ENCODE measurements at regions not wholly inside any gene's neighbourhood (a gene's known extent, or its start where the extent isn't known, plus 50 kb on each side); places are given as distances from the start of the nearest gene placed in this dataset.

DNA sequence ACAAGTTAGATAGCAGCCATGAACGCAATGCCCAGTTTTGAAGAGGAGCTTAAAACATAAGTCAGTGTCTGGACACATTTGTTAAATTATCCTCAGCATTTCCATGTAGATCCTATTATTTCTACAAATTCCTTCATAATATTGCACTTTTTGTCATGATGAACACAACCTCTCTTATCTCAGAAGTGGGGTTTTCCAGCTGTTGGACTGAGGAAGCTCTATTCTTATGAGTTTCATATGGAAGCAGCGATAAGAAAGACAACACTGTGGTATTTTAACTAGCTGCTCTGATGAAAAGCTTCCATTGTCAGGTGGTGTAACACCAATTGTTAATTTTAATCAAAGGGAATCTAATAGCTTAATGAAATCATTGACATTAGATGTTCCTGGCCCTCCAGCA, 308.7 kb downstream of the GBA3 start:
- DNase-seq = no peak

GRCh38 chr4:22999419-22999818, 306.7 kb downstream of the GBA3 start:
- DNase-seq = no peak

DNA sequence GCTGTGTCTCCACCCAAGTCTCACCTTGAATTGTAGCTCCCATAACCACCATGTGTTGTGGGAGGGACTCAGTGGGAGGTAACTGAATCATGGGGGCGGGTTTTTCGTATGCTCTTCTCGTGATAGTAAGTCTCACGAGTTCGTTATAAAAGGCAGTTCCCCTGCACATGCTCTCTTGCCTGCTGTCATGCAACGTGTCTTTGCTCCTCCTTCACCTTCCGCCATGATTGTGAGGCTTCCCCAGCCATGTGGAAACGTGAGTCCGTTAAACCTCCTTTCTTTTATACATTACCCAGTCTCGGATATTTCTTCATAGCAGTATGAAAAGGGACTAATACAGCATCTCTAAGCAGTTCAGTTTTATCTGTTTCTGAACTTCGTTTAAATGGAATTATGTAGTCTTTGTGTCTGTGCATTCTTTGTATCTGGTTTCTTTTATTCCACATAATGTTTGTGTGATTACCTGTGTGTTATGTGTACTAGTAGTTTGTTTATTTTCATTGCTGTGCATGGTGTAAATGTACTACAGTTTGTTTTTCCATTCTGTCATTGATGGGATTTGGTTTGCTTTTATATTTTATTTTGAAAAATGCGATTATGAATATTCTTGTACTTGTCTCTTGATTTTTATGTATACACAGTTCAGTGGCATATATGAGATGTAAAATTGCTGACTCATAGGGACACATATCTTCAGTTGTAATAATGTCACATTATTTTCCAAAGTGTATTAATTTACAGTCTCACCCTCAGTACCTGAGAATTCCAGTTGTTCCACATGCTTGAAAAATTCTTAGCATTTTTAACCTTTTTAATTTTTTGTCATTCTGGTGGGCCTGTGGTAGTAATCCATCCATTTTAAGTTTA, 304.9 kb downstream of the GBA3 start:
- no peak for DNase-seq

DNA sequence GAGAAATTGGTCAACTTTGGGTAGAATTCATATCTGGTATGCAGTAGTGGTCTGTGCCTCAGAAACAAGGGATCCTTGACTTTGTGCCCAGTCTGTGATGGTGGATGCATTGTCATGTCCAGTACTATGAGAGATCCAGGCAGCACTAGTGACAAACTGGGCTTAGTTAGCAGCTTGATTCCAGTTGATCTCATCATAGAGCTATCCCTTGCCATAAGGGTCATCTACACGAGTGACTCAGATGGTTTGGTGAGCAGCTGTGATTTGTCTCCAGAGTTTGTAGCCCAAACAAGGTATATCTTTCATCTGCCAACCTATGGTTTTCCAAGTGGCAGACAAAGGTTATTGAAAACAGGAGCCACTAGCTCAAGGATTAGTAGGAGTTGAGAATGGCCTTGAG, 298.8 kb downstream of the GBA3 start:
- DNase-seq = no peak

GRCh38 chr4:22988526-22988925, 295.8 kb downstream of the GBA3 start:
- DNase-seq = no peak

DNA sequence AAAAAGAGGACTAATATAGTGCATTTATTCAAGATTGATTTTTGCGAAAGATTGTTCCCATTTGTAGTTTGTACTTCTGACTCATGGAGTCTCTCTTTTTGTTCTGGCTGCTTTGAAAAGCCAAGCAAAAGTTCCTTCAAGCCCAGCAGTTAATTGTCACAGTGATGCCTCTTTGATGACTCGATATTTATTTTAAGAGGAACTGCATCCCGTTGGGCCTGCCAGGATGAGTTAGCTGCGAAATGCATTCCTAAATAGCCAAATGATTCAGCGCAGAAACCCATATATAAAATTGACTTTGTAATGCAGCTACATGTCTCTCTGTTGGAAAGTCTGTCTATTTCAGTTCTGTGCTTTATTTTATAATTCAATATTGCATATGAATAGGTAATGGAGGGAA, 295.1 kb downstream of the GBA3 start:
- DNase-seq = no peak

DNA sequence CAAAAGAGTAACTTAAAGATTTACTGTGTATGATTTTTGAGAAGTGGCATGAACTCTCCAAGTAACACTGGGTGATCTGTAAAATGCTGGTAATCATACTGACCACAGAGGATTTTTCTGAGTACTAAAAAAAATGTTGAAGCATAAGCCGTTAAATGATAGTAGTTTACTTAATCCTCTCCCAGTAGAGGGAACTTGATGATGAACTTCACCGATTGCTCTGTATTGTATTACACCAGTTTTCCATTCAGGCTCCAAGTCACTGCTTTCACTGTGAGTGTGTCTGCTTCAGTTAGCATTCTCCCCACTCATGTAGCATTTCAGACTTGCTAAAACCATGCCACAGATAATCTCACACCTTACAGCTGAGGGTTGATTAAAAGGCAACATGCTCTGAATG, 294.1 kb downstream of the GBA3 start:
- no peak for DNase-seq

- DNase-seq = no peak
These were observed 293.5 kb downstream of the GBA3 start for GRCh38 chr4:22986262-22986661.

DNA sequence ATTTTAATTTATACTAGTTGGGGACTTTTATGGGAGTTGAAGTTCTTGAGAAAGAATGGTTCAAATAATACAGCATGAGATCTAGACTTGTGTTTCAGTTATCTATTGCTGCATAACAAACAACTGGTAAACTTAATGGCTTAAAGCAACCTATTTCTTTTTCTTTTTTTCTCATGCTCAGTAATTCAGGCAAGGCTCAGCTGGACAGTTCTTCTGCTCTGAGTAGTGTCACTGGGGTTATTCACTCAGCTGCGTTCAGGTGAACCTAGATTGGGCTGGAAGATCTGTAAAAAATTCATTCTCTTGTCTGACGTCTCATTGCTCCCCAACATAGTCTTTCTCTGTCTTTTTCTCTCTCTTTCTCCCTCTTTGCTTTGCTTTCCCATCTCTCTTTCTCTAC, 291.7 kb downstream of the GBA3 start:
- DNase-seq = no peak

GRCh38 chr4:22978656-22979055, 285.9 kb downstream of the GBA3 start:
- no peak for DNase-seq

DNA sequence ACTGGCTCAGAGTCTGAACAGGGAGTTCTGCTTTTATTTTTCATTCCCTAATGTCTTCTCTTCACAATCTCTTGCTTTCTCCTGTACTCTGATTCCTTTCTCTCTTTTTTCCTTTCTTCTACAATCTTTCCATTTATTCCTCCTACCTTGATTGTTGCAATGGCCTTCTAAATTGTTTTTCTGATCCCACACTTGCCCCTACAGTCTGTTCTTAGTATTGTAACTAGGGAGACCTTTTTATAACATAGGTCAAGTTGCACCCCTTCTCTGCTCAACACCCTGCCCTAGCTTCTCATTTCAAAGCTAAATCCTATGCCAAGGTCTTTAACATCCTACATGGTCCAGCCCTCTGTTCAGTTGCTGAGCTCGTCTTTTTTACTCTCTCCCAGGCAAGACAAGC, 277.9 kb downstream of the GBA3 start:
- DNase-seq = no peak

GRCh38 chr4:22969287-22969896, 276.7 kb downstream of the GBA3 start:
- no peak for DNase-seq

DNA sequence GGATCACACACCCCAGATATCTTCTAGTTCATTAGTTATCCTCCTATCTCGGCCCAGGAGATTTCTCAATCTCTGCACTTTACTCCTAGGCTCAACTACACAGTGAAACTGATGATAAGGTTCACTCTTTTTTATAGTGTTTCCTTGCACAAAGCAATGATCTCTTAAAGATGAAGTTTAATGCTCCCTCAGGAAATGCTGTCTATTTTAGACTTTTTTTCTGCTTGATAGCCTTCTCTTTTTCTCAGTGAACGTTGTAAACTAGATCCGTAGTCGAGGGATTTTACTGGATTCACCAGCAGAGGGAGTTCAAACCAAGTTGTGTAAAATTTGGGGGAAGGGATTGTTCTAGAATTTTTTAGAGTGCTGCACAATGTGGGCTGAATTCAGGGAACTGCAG, 269.6 kb downstream of the GBA3 start:
- DNase-seq = no peak

DNA sequence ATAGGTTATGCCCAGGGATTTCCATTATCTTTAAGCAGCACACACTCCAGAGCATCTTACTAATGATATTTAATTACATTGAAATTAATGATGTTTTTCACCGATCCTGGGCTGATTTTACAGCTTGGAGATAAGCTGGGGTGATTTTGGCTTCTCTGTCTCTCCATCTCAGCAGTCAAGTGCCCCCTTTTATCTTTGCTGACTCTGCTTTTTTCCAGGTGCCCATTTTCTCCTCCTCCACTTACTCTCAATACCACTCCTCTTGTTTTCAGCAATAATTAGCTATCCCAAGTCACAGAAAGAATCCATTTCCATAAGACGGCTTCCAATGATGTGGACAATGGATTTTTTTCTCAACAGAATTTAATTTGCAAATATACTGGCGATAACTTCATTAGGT, 266.7 kb downstream of the GBA3 start:
- DNase-seq = no peak

DNA sequence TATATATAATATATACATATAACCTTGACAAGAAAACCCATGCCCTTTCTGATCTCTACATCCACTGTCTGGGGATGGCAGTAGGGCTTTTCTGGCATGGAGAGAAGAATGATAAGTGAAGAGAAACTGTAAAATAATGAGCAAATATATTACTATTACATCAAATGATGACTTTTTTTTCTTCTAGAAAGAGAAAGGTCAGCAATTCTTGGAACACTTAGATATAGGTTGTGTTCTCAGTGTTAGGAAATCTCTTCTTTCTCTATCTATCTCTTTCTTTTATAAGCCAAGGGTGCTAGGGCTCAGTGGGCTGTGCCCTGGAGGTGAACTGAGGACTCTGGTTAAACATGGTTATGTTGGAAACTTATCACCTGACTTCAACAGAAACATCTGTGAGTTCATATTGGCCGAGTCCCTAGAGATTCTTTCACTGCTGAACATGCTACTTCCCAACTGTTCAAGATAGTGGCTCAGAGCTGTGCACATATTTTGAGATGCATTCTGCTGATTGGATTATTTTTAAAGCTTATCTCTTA, 265.1 kb downstream of the GBA3 start:
- DNase-seq = no peak

DNA sequence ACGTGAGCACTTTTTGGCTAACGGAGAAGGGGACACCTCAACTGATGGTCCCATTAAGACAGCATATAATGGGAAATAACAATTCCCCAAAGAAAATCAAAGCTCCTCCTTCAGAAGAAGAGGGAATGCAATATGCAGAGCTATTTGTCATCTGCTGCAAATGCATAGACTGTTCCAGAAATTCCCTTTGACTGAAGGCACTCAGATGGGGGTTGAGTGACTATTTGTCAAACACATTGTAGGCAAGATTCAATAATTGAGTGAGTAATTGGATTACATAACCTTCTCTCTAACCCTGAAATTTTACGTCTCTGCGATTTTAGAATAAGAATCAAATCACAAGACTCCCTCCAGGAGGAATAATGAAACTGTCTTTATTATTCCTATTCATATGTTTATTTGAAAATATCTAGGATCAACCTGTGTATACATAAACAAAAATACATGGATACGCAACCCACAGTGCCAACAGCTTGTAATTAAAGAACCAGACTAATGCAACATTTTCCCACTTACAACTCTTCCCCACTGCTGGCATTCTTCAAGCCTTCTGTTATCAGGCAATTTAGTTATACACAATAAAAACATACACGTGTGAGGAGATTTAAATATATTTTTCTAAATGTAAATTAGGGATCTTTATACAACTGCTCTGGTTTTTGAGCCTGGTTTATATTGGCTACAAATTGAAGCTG, 256.6 kb downstream of the GBA3 start:
- no peak for DNase-seq

GRCh38 chr4:22947851-22948250, 255.1 kb downstream of the GBA3 start:
- no peak for DNase-seq

- no peak for DNase-seq
These were observed 250.3 kb downstream of the GBA3 start for GRCh38 chr4:22942920-22943559.

- peak; percentile 55 for DNase-seq
These were observed 249.1 kb downstream of the GBA3 start for GRCh38 chr4:22941688-22942375.

- DNase-seq = no peak
These were observed 239.6 kb downstream of the GBA3 start for GRCh38 chr4:22932326-22932725.

GRCh38 chr4:22922426-22922825, 229.7 kb downstream of the GBA3 start:
- no peak for DNase-seq

DNA sequence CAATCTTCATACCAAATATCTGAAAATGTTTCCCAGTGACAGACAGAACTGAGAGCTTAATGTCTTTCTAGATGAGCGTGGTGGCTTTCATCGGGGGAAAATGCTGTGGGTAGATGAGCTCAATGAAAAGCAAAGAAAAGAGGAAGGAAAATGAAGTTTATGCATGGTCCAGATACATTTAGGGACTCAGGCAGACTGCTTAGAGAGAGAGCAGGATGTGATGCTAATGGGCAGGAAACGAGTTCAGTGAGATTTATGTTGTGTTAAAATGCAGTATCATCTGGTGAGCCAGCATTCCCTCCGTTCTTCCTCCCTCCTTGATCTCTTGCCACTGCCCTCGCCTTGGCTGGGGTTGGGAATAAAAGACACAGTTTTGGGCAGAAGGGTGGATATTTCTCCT, 229.2 kb downstream of the GBA3 start:
- DNase-seq = no peak

DNA sequence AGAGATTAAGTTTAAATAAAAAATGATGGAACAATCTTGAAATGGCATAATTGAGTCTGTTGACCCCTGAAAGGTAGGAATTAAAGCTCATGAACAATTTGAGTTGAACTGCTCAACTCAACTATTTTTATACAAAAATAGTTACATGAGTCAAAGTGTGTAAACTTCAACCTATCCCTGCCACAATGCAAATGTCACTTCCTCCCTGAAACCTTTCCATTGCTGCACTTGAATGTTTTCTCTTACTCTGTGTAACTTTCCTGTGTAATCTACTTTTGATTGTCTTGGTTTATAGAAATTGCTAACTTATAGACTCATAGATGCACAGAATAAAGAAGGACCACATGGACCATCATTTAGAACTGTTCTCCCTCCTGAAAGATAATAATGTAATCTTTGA, 218.5 kb downstream of the GBA3 start:
- DNase-seq = no peak

Data from NCI-H774 (cell line).